ENCODE measurements at regions not wholly inside any gene's neighbourhood (a gene's known extent, or its start where the extent isn't known, plus 50 kb on each side); places are given as distances from the start of the nearest gene placed in this dataset.

DNA sequence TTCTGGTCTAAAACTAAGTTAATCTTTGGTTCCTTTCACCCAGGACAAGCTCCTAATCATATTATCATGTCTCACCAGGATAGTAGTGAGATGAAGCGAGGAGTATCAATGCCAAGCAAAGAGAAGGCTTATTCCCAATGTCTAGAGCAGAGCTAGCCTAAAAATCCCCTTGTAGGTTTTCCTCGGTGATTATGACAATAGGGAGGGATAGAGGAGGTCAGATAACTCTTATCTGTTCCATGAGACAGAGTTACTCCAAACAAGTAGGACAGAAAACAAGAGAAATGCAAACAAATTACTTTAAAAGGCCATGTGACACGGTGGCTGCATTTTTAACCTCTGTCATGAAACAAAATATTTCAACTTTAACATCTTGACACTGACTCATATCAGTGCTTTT is 623.1 kb downstream of the ADCYAP1 start:
- Mint-ChIP-seq H3K27ac (peak overlapping the region; percentile 58), H3K4me3 (no peak overlapping the region), H3K27me3 (ENCODE audit: insufficient read depth) (peaks cover 2% of the 10 kb centered on the region), H3K9me3 (no peaks in the 10 kb centered on the region), H3K4me1 (peaks cover 23% of the 10 kb centered on the region), H3K36me3 (ENCODE audit: low read depth) (no peaks in the 10 kb centered on the region)
- H3K36me3 ChIP-seq (ENCODE audit: control insufficient read depth, insufficient read depth, low read length), result no peaks in the 10 kb centered on the region
- peak overlapping the region; percentile 31 for H3K4me3 ChIP-seq (ENCODE audit: low read length)
- no peaks in the 10 kb centered on the region for H3K9me3 ChIP-seq (ENCODE audit: control insufficient read depth, low read length)
- peaks cover 7% of the 10 kb centered on the region for H3K4me1 ChIP-seq (ENCODE audit: control insufficient read depth, insufficient read depth, low read length)
- no peaks in the 10 kb centered on the region for H3K27me3 ChIP-seq (ENCODE audit: control insufficient read depth, insufficient read depth, low read length, poor library complexity, severe bottlenecking)
- no peak overlapping the region for H3K9ac ChIP-seq (ENCODE audit: extremely low read depth, low read length, poor library complexity, severe bottlenecking)
- H3K27ac ChIP-seq (ENCODE audit: low read depth, low read length), result no peak overlapping the region
- 43 to 58% methylated on average over 2 to 3 of the region's 3 CpGs for WGBS, 2 experiments (ENCODE audit: insufficient coverage in 1 of 2, insufficient read length in 1 of 2)
- TF ChIP-seq, protein P1, sequence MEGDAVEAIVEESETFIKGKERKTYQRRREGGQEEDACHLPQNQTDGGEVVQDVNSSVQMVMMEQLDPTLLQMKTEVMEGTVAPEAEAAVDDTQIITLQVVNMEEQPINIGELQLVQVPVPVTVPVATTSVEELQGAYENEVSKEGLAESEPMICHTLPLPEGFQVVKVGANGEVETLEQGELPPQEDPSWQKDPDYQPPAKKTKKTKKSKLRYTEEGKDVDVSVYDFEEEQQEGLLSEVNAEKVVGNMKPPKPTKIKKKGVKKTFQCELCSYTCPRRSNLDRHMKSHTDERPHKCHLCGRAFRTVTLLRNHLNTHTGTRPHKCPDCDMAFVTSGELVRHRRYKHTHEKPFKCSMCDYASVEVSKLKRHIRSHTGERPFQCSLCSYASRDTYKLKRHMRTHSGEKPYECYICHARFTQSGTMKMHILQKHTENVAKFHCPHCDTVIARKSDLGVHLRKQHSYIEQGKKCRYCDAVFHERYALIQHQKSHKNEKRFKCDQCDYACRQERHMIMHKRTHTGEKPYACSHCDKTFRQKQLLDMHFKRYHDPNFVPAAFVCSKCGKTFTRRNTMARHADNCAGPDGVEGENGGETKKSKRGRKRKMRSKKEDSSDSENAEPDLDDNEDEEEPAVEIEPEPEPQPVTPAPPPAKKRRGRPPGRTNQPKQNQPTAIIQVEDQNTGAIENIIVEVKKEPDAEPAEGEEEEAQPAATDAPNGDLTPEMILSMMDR (conservative IDR thresholded peaks at IDR 0.05), result no peak
- no peak for DNase-seq

DNA sequence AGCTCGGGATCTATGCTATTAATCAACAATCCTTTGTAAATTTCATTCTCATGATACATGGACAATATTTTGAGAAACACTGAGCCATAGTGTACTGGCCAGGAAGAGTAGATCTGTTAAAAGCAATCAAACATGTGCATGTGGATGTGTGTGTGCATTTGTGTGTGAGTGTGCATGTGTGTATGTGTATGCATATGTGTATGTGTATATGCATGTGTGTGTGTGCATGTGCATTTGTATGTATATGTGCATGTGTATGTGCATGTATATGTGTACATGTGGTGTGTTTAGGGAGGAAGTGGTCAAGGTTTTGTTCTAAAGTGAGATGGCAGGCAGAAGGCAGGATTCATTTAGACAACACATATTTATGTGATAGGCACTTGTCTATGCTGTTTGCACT is 623.8 kb downstream of the ADCYAP1 start:
- no peak overlapping the region for H3K27ac Mint-ChIP-seq
- peaks cover 2% of the 10 kb centered on the region for H3K27me3 Mint-ChIP-seq (ENCODE audit: insufficient read depth)
- Histone ChIP-seq H3K4me3 (ENCODE audit: low read length) (peak overlapping the region; percentile 31), H3K4me1 (ENCODE audit: control insufficient read depth, insufficient read depth, low read length) (peaks cover 7% of the 10 kb centered on the region), H3K9ac (ENCODE audit: extremely low read depth, low read length, poor library complexity, severe bottlenecking) (no peak overlapping the region), H3K27me3 (ENCODE audit: control insufficient read depth, insufficient read depth, low read length, poor library complexity, severe bottlenecking) (no peaks in the 10 kb centered on the region), H3K9me3 (ENCODE audit: control insufficient read depth, low read length) (no peaks in the 10 kb centered on the region), H3K27ac (ENCODE audit: low read depth, low read length) (no peak overlapping the region), H3K36me3 (ENCODE audit: control insufficient read depth, insufficient read depth, low read length) (no peaks in the 10 kb centered on the region)
- WGBS, 2 experiments (ENCODE audit: insufficient coverage in 1 of 2, insufficient read length in 1 of 2), result 88% methylated on average over 1 of the region's 1 CpG; no CpG with 5 or more reads in 1 of the 2 experiments
- TF ChIP-seq, protein P1 (conservative IDR thresholded peaks at IDR 0.05), result no peak
- H3K4me1 Mint-ChIP-seq, result peaks cover 23% of the 10 kb centered on the region
- H3K36me3 Mint-ChIP-seq (ENCODE audit: low read depth), result no peaks in the 10 kb centered on the region
- H3K4me3 Mint-ChIP-seq, result no peak overlapping the region
- peaks cover under 1% of the 10 kb centered on the region for H3K9me3 Mint-ChIP-seq
- DNase-seq, result no peak

DNA sequence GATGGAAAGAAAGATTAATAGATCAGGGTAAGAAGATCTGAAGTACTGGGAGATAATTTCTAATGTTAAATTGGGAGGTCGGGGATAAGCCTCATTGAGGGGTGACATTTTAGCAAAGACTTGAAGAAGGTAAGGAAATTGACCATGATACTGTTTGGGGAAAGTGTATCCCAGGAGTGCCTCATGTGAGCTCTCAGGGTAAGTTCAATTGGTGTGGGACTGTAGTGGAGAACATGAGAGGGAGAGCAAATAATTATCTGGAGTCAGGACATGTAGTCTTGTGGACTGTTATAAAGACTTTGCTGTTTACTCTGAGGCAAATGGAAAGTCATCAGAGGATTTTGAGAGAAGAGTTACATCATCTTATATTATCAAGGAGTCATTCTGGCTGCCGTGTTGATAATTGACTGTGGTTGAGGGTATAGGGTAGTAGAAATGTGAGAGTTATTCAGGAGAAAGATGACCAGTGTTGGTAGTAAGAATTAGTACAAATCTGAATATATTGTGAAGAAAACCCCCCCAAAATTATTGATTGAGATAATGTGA is 624.4 kb downstream of the ADCYAP1 start:
- H3K36me3 ChIP-seq (ENCODE audit: control insufficient read depth, insufficient read depth, low read length), result no peaks in the 10 kb centered on the region
- no peaks in the 10 kb centered on the region for H3K27me3 ChIP-seq (ENCODE audit: control insufficient read depth, insufficient read depth, low read length, poor library complexity, severe bottlenecking)
- Mint-ChIP-seq H3K36me3 (ENCODE audit: low read depth) (no peaks in the 10 kb centered on the region), H3K27ac (no peak overlapping the region), H3K4me1 (peaks cover 23% of the 10 kb centered on the region), H3K27me3 (ENCODE audit: insufficient read depth) (peaks cover 2% of the 10 kb centered on the region), H3K4me3 (no peak overlapping the region), H3K9me3 (peaks cover 3% of the 10 kb centered on the region)
- DNase-seq, result no peak
- peaks cover 7% of the 10 kb centered on the region for H3K4me1 ChIP-seq (ENCODE audit: control insufficient read depth, insufficient read depth, low read length)
- TF ChIP-seq, protein P1 (conservative IDR thresholded peaks at IDR 0.05), result no peak
- 79 to 80% methylated on average over 1 to 2 of the region's 2 CpGs for whole genome bisulfite sequencing, 2 experiments (ENCODE audit: insufficient coverage in 1 of 2, insufficient read length in 1 of 2)
- H3K4me3 ChIP-seq (ENCODE audit: low read length), result no peak overlapping the region
- H3K9me3 ChIP-seq (ENCODE audit: control insufficient read depth, low read length), result no peaks in the 10 kb centered on the region
- H3K27ac ChIP-seq (ENCODE audit: low read depth, low read length), result no peak overlapping the region
- no peak overlapping the region for H3K9ac ChIP-seq (ENCODE audit: extremely low read depth, low read length, poor library complexity, severe bottlenecking)
